HCT116 (cell line): ENCODE measurements at regions not wholly inside any gene's neighbourhood (a gene's known extent, or its start where the extent isn't known, plus 50 kb on each side); places are given as distances from the start of the nearest gene placed in this dataset.

Experiments used
- ATAC-seq: fragments of 200-7000 bp; cut with Tn5 transposase; 2 replicates; pipeline ENCODE4 v1.9.1; 2020; ENCODE audit warnings: mild to moderate bottlenecking, moderate library complexity
- BruUV-seq: library from RNA; stranded (reverse); fragments of 400-500 nt; replicated peaks from 2 replicates; lab custom pipeline; 2021; lab: Mats Ljungman, UMichigan
- CTCF ChIA-PET: fragments of 300-600 bp; sonication (Branson Sonifier 250); formaldehyde crosslinking; loops from one replicate; lab custom pipeline; 2021; ENCODE audit warnings: antibody characterized with exemption; lab: Charles Lee
- POLR2A ChIA-PET: fragments of 300-600, 350-600 bp; sonication (Branson Sonifier 250); formaldehyde crosslinking; loops from one replicate; lab custom pipeline; 2021; ENCODE audit warnings: antibody characterized with exemption; lab: Charles Lee
- RAD21 ChIA-PET, 2 experiments: fragments of 300-600 bp; sonication (Branson Sonifier 250); formaldehyde crosslinking; loops; one replicate each; lab custom pipeline; 2023; ENCODE audit warnings: low total read pairs in 2 of 2; ENCODE audit not compliant: uncharacterized antibody in 2 of 2, unreplicated experiment in 2 of 2, low non-redundant PET in 1 of 2; lab: Charles Lee
- DNase-seq: peaks from one replicate; pipeline ENCODE4 v3.0.0-alpha.2; 2010; ENCODE audit warnings: low read depth, low spot score
- H2AFZ ChIP-seq: fragments of 200-600 bp; shearing (Covaris generic), sonication (generic); 2 replicates; pipeline ENCODE4 v1.6.1; 2017; ENCODE audit warnings: low read depth, mixed run types, mixed read lengths, antibody characterized with exemption, low read length; ENCODE audit not compliant: poor library complexity, severe bottlenecking
- H3K27ac ChIP-seq: 2 replicates; pipeline ENCODE4 v1.5.1; 2012; ENCODE audit warnings: low read depth, low read length
- H3K27me3 ChIP-seq: fragments of 200-600 bp; sonication (generic); 2 replicates; pipeline ENCODE4 v1.6.1; 2016; ENCODE audit warnings: mixed run types, low read length, mixed read lengths; ENCODE audit not compliant: insufficient read depth
- H3K36me3 ChIP-seq, 2 experiments: fragments of 200-500 bp in 1 of 2; fragments of 200-600 bp in 1 of 2; sonication (Bioruptor generic) in 1 of 2; sonication (generic) in 1 of 2; 2 replicates each; pipeline versions ENCODE4 v1.5.1 to v1.6.1; 2014 to 2016; ENCODE audit warnings: low read length in 2 of 2, inconsistent platforms in 1 of 2, mixed read lengths in 1 of 2, mixed run types in 1 of 2; ENCODE audit not compliant: insufficient read depth in 2 of 2, control insufficient read depth in 1 of 2
- H3K4me1 ChIP-seq, 2 experiments: fragments of 200-600 bp in 1 of 2; sonication (generic) in 1 of 2; 2 replicates each; pipeline versions ENCODE4 v1.5.1 to v1.6.1; 2012 to 2017; ENCODE audit warnings: low read length in 2 of 2, inconsistent platforms in 1 of 2, mild to moderate bottlenecking in 1 of 2, mixed read lengths in 1 of 2, mixed run types in 1 of 2, moderate library complexity in 1 of 2; ENCODE audit not compliant: insufficient read depth in 2 of 2, control insufficient read depth in 1 of 2
- H3K4me2 ChIP-seq: fragments of 200-600 bp; sonication (generic); 2 replicates; pipeline ENCODE4 v1.6.1; 2017; ENCODE audit warnings: mixed run types, low read length, mixed read lengths
- H3K4me3 ChIP-seq, 2 experiments: fragments of 200-600 bp in 1 of 2; sonication (generic) in 1 of 2; replicated peaks in 1 of 2; 2 replicates each; pipeline ENCODE4 v1.5.1; 2011 to 2016; ENCODE audit warnings: low read length in 2 of 2, control low read depth in 1 of 2, low read depth in 1 of 2, mild to moderate bottlenecking in 1 of 2, mixed read lengths in 1 of 2, mixed run types in 1 of 2
- H3K79me2 ChIP-seq: fragments of 200-600 bp; sonication (generic); 2 replicates; pipeline ENCODE4 v1.6.1; 2017; ENCODE audit warnings: mild to moderate bottlenecking, mixed run types, low read length, moderate library complexity, mixed read lengths; ENCODE audit not compliant: insufficient read depth
- H3K9ac ChIP-seq: fragments of 200-600 bp; sonication (generic); 2 replicates; pipeline ENCODE4 v1.6.1; 2016; ENCODE audit warnings: low read length, mixed read lengths
- H3K9me2 ChIP-seq: fragments of 200-600 bp; sonication (generic), shearing (Covaris generic); 2 replicates; pipeline ENCODE4 v1.6.1; 2017; ENCODE audit warnings: mixed run types, mild to moderate bottlenecking, moderate library complexity; ENCODE audit not compliant: insufficient read depth
- H3K9me3 ChIP-seq, 2 experiments: fragments of 200-500 bp in 1 of 2; fragments of 200-600 bp in 1 of 2; sonication (Bioruptor generic) in 1 of 2; sonication (generic) in 1 of 2; 2 replicates each; pipeline ENCODE4 v1.6.1; 2014 to 2017; ENCODE audit warnings: low read length in 2 of 2, mixed read lengths in 2 of 2, inconsistent platforms in 1 of 2, low read depth in 1 of 2, mild to moderate bottlenecking in 1 of 2, mixed run types in 1 of 2, moderate library complexity in 1 of 2; ENCODE audit not compliant: control insufficient read depth in 1 of 2, insufficient read depth in 1 of 2
- H4K20me1 ChIP-seq: fragments of 200-600 bp; sonication (generic), shearing (Covaris generic); 2 replicates; pipeline ENCODE4 v1.6.1; 2017; ENCODE audit warnings: mixed run types, mild to moderate bottlenecking, moderate library complexity; ENCODE audit not compliant: insufficient read depth
- ATF3 ChIP-seq: IDR thresholded peaks from 2 replicates; pipeline ENCODE4 v1.6.1; 2012
- CTCF ChIP-seq, 3 experiments: fragments of 200-600 bp in 1 of 3; sonication (generic) in 1 of 3; IDR thresholded peaks in 2 of 3; conservative IDR thresholded peaks in 1 of 3; 2 replicates each; pipeline ENCODE4 v1.5.1; 2012 to 2017; ENCODE audit warnings: low read depth in 2 of 3, low read length in 2 of 3, antibody characterized with exemption in 1 of 3, borderline replicate concordance in 1 of 3, control low read depth in 1 of 3, mild to moderate bottlenecking in 1 of 3, mixed read lengths in 1 of 3, mixed run types in 1 of 3, moderate library complexity in 1 of 3; ENCODE audit not compliant: insufficient read depth in 1 of 3
- EGR1 ChIP-seq: IDR thresholded peaks from 2 replicates; pipeline ENCODE4 v1.6.1; 2012; ENCODE audit warnings: low read depth
- ELF1 ChIP-seq: IDR thresholded peaks from 2 replicates; pipeline ENCODE4 v1.6.1; 2012; ENCODE audit warnings: low read depth, borderline replicate concordance
- EZH2 ChIP-seq: fragments of 200-600 bp; sonication (generic); IDR thresholded peaks from 2 replicates; pipeline ENCODE4 v1.6.1; 2017; ENCODE audit warnings: antibody characterized with exemption, mixed run types
- POLR2A ChIP-seq: IDR thresholded peaks from 2 replicates; pipeline ENCODE4 v1.7.0; 2011; ENCODE audit warnings: borderline replicate concordance; ENCODE audit not compliant: insufficient read depth, insufficient read length; ENCODE audit errors: extremely low read depth
- POLR2AphosphoS5 ChIP-seq: IDR thresholded peaks from 2 replicates; pipeline ENCODE4 v1.6.1; 2011; ENCODE audit warnings: mild to moderate bottlenecking, low read depth, low read length, moderate library complexity
- SIN3A ChIP-seq: IDR thresholded peaks from 2 replicates; pipeline ENCODE4 v1.6.1; 2012; ENCODE audit warnings: low read depth
- ZFX ChIP-seq: fragments of 450-650 bp; IDR thresholded peaks from 2 replicates; pipeline ENCODE4 v1.6.1; 2017
- intact Hi-C: fragments of 100-400 bp; cut with micrococcal nuclease; formaldehyde crosslinking; loops from 2 replicates; pipeline ENCODE4 v1.10.0; 2022
- TF ChIP-seq, protein P1 (sequence below): IDR thresholded peaks from 2 replicates; pipeline ENCODE4 v1.6.1; 2012

DNA sequence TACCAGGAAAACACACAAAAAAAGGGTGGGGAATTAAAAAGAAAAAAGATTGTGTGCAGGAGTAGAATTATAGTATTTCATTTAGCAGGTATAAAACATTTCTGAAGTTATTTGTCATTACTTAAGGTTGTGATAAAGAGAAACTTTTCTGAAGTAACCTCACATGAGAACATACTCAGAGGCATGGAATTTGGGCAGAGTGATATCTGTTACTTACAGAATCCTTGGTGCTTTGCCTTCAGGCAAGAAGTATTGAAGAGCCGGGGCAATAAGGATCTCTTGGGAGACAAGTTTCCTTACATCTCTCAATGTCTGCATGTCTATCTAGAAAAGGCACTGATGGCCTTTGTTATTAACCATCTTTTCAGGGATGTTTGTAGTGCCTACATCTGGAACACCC is 179.7 kb upstream of the ROBO1 start:
- intact Hi-C loops = no loop called here
- Histone ChIP-seq H3K36me3 (no peaks in the 10 kb centered on the region), H3K27ac (no peak overlapping the region), H4K20me1 (no peaks in the 10 kb centered on the region)
- POLR2A ChIA-PET = no interaction called here
- no TSS peak for BruUV-seq
- ATAC-seq (no peak), DNase-seq (no peak)
- RAD21 ChIA-PET = no interaction called here
- TF ChIP-seq POLR2AphosphoS5 (no peak), EZH2 (no peak), ATF3 (no peak), SIN3A (no peak), ZFX (no peak), ELF1 (no peak), CTCF (IDR thresholded peaks at IDR 0.05 in 2 of 3, conservative IDR thresholded peaks at IDR 0.05 in 1 of 3; ENCODE audit: borderline replicate concordance in 1 of 3, insufficient read depth in 1 of 3, low read depth in 2 of 3, low read length in 2 of 3) (no peak), EGR1 (no peak), POLR2A (no peak)
- TF ChIP-seq, protein P1, sequence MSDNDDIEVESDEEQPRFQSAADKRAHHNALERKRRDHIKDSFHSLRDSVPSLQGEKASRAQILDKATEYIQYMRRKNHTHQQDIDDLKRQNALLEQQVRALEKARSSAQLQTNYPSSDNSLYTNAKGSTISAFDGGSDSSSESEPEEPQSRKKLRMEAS = no peak
- TF ChIP-seq, all 23 proteins: peak for 0
- Histone ChIP-seq H2AFZ (no peak overlapping the region), H3K27me3 (no peaks in the 10 kb centered on the region), H3K4me1 (no peaks in the 10 kb centered on the region), H3K9me3 (peaks cover under 1 to 8% of the 10 kb centered on the region in 2 experiments; a peak in 2 of 4 replicates), H3K4me3 (no peak overlapping the region), H3K79me2 (no peaks in the 10 kb centered on the region), H3K9ac (no peak overlapping the region), H3K9me2 (no peaks in the 10 kb centered on the region), H3K4me2 (no peak overlapping the region)
- CTCF ChIA-PET = no interaction called here
